ENCODE measurements at regions not wholly inside any gene's neighbourhood (a gene's known extent, or its start where the extent isn't known, plus 50 kb on each side); places are given as distances from the start of the nearest gene placed in this dataset.

- ATAC-seq = no peak
- no peak for TF ChIP-seq CTCF (IDR thresholded peaks at IDR 0.05)
- no peak for TF ChIP-seq POLR2A (IDR thresholded peaks at IDR 0.05)
Observed at GRCh38 chr7:29619111-29619510, 55.5 kb downstream of the PRR15 start.

GRCh38 chr7:29619848-29620555 lies 56.4 kb downstream of the PRR15 start:
- H3K27me3 ChIP-seq = no peaks in the 10 kb centered on the region
- intact Hi-C loops (cut with DNase I) = no loop called here
- H3K4me3 ChIP-seq = no peak overlapping the region
- H3K36me3 ChIP-seq = no peaks in the 10 kb centered on the region
- H3K9me3 ChIP-seq = no peaks in the 10 kb centered on the region
- no peak for ATAC-seq
- WGBS (ENCODE audit: insufficient coverage, low coverage, low lambda C conversion rate, missing lambda C conversion rate) = 48% methylated on average over 5 of the region's 6 CpGs
- TF ChIP-seq CTCF (IDR thresholded peaks at IDR 0.05) = no peak
- TF ChIP-seq POLR2A (IDR thresholded peaks at IDR 0.05) = no peak
- no peak overlapping the region for H3K27ac ChIP-seq
- DNase-seq = no peak
- no peaks in the 10 kb centered on the region for H3K4me1 ChIP-seq

More at GRCh38 chr7:29619111-29619510, 55.5 kb downstream of the PRR15 start:
- no peaks in the 10 kb centered on the region for H3K27me3 ChIP-seq
- H3K36me3 ChIP-seq = no peaks in the 10 kb centered on the region
- H3K9me3 ChIP-seq = no peaks in the 10 kb centered on the region
- 61% methylated on average over 2 of the region's 5 CpGs for WGBS (ENCODE audit: insufficient coverage, low coverage, low lambda C conversion rate, missing lambda C conversion rate)
- H3K4me1 ChIP-seq = no peaks in the 10 kb centered on the region
- no peak overlapping the region for H3K4me3 ChIP-seq
- DNase-seq = no peak
- no peak overlapping the region for H3K27ac ChIP-seq
- intact Hi-C loops (cut with DNase I) = no loop called here

- H3K36me3 ChIP-seq = no peaks in the 10 kb centered on the region
- no peak overlapping the region for H3K27ac ChIP-seq
- TF ChIP-seq CTCF (IDR thresholded peaks at IDR 0.05) = no peak
- TF ChIP-seq POLR2A (IDR thresholded peaks at IDR 0.05) = no peak
- 75% methylated on average over 2 of the region's 2 CpGs for WGBS (ENCODE audit: insufficient coverage, low coverage, low lambda C conversion rate, missing lambda C conversion rate)
- ATAC-seq = no peak
- no peak overlapping the region for H3K4me3 ChIP-seq
- no peaks in the 10 kb centered on the region for H3K9me3 ChIP-seq
- DNase-seq = no peak
- no peaks in the 10 kb centered on the region for H3K4me1 ChIP-seq
- H3K27me3 ChIP-seq = no peaks in the 10 kb centered on the region
- intact Hi-C loops (cut with DNase I) = no loop called here
Observed at GRCh38 chr7:29620556-29620930, 56.9 kb downstream of the PRR15 start.

GRCh38 chr7:29622335-29623265 lies 59.0 kb downstream of the PRR15 start:
- Histone ChIP-seq H3K27me3 (no peaks in the 10 kb centered on the region), H3K4me1 (no peaks in the 10 kb centered on the region), H3K36me3 (no peaks in the 10 kb centered on the region), H3K4me3 (no peak overlapping the region), H3K27ac (no peak overlapping the region), H3K9me3 (no peaks in the 10 kb centered on the region)
- no peak for ATAC-seq
- TF ChIP-seq POLR2A (IDR thresholded peaks at IDR 0.05) (no peak), CTCF (IDR thresholded peaks at IDR 0.05) (no peak)
- intact Hi-C loops (cut with DNase I) = no loop called here
- WGBS (ENCODE audit: insufficient coverage, low coverage, low lambda C conversion rate, missing lambda C conversion rate) = 77% methylated on average over 6 of the region's 13 CpGs
- no peak for DNase-seq

All from right lobe of liver (tissue), 6 donors.